A673 (cell line): ENCODE measurements at regions not wholly inside any gene's neighbourhood (a gene's known extent, or its start where the extent isn't known, plus 50 kb on each side); places are given as distances from the start of the nearest gene placed in this dataset.

ENCODE experiments used
- CTCF ChIP-seq: fragments of 300-800, 200-600 bp; sonication (generic); conservative IDR thresholded peaks from 2 replicates; pipeline ENCODE4 v1.5.1; 2017; ENCODE audit warnings: low read depth, mild to moderate bottlenecking, antibody characterized with exemption, low read length, moderate library complexity, mixed read lengths
- EZH2 ChIP-seq: fragments of 200-600 bp; sonication (generic); IDR thresholded peaks from 2 replicates; pipeline ENCODE4 v1.6.1; 2017; ENCODE audit warnings: borderline replicate concordance, low read depth, mild to moderate bottlenecking, mixed read lengths, antibody characterized with exemption, low read length; ENCODE audit not compliant: poor library complexity, severe bottlenecking

GRCh38 chr5:35317586-35317985 is 87.3 kb upstream of the PRLR start:
- TF ChIP-seq CTCF: no peak
- no peak for TF ChIP-seq EZH2
